Gastroesophageal sphincter (tissue), 4 donors: ENCODE measurements at regions not wholly inside any gene's neighbourhood (a gene's known extent, or its start where the extent isn't known, plus 50 kb on each side); places are given as distances from the start of the nearest gene placed in this dataset.

Experiments used
- ATAC-seq: fragments of 150-250 bp; one replicate; pipeline ENCODE4 v1.9.1; 2016; ENCODE audit warnings: mild to moderate bottlenecking, moderate library complexity
- H3K27ac ChIP-seq, 4 donors: fragments of 200-600 bp; sonication (generic) in 3 of 4; 1 replicate in 3 of 4; 2 replicates in 1 of 4; pipeline ENCODE4 v1.5.1; 2016 to 2019
- H3K27me3 ChIP-seq: fragments of 200-600 bp; sonication (generic); one replicate; pipeline ENCODE4 v1.5.1; 2019
- H3K36me3 ChIP-seq, 2 donors: fragments of 200-600 bp; sonication (generic); one replicate each; pipeline ENCODE4 v1.5.1; 2019; ENCODE audit warnings: control low read depth in 1 of 2
- H3K4me1 ChIP-seq, 3 donors: fragments of 200-600 bp; sonication (generic); 1 replicate in 2 of 3; 2 replicates in 1 of 3; pipeline ENCODE4 v1.5.1; 2016 to 2019; ENCODE audit warnings: control low read depth in 2 of 3
- H3K4me3 ChIP-seq, 2 donors: fragments of 200-600 bp; sonication (generic); one replicate each; pipeline ENCODE4 v1.5.1; 2019; ENCODE audit warnings: mild to moderate bottlenecking in 1 of 2, moderate library complexity in 1 of 2
- H3K9me3 ChIP-seq, 3 donors: fragments of 200-600 bp; sonication (generic); one replicate each; pipeline ENCODE4 v1.5.1; 2017 to 2019; ENCODE audit warnings: control low read depth in 2 of 3
- EP300 ChIP-seq: sonication (generic); formaldehyde crosslinking; IDR thresholded peaks from one replicate; pipeline ENCODE4 v1.6.1; 2017; ENCODE audit warnings: antibody characterized with exemption, mild to moderate bottlenecking
- POLR2A ChIP-seq, 2 donors: fragments of 450-650 bp; IDR thresholded peaks; one replicate each; pipeline ENCODE4 v1.6.1; 2017; ENCODE audit warnings: antibody characterized with exemption in 2 of 2, mild to moderate bottlenecking in 2 of 2, moderate library complexity in 1 of 2
- POLR2AphosphoS5 ChIP-seq: sonication (generic); formaldehyde crosslinking; IDR thresholded peaks from one replicate; pipeline ENCODE4 v1.6.1; 2017; ENCODE audit warnings: antibody characterized with exemption
- WGBS, 2 donors: methylation state at CpG; one replicate each; pipeline ENCODE4 v1.1.5; 2018; ENCODE audit warnings: low coverage in 1 of 2; 5-methylcytosine and 5-hydroxymethylcytosine counted together
- TF ChIP-seq, protein P1 (sequence below), 4 experiments: fragments of 200-600 bp in 2 of 4; fragments of 450-650 bp in 2 of 4; sonication (generic) in 1 of 4; IDR thresholded peaks; one replicate each; pipeline ENCODE4 v1.5.1; 2017 to 2019; ENCODE audit warnings: antibody characterized with exemption in 4 of 4, mild to moderate bottlenecking in 2 of 4, moderate library complexity in 2 of 4

DNA sequence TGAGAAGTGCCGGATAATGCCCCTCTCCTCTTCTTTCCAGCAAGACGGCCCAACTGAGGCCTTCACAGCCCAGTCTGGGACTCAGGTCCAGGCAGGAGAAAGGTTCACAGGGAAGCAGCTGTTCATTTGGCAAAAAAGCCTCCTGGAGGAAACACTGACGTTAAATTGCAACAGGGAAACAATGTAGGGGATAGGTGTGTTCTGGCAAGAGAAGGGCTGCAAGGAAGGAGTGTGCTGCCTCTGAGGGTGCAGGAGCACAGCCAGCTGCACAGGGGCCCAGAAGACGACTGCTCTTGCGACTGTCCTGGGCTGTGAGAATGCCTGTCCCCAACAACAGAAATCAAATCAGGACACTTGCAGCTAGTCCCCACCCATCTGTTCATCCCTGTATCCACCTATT lies 70.6 kb upstream of the PMEPA1 start:
- H3K4me3 ChIP-seq = no peak overlapping the region
- H3K9me3 ChIP-seq = no peaks in the 10 kb centered on the region
- H3K27me3 ChIP-seq = no peaks in the 10 kb centered on the region
- no peak overlapping the region for H3K27ac ChIP-seq
- ATAC-seq = no peak
- H3K4me1 ChIP-seq = no peaks in the 10 kb centered on the region
- TF ChIP-seq POLR2A (IDR thresholded peaks at IDR 0.05) = no peak
- H3K36me3 ChIP-seq = no peaks in the 10 kb centered on the region
- 54 to 100% methylated on average over 2 to 4 of the region's 5 CpGs for WGBS, 2 donors

DNA sequence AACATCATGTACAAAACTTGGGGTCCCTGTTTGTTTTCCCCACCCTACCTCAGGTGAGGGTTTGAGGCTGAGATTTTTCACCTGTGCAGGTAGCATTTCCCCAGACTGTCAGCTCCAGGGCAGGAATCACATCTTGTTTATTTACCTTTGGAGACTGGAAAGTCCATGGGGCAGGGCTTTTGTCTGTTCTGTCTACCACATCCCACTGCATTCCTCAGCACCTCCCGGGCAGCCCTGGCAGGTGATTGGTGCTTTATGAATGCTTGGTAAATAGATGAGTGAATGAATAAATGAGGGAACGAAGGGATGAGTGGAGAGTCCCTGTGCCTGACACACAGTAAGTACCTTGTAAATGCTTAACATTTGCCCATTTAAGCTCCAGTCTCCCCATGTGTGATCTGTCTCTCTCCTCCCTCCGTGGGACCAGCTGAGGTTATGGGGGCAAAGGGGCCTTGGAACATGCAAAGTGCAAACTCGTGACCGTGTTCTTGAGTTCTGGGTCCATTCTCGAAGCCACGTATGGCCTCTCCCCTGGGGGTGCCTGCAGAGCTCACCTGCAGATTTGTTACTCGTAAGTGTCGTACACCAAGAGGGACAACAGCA lies 69.7 kb upstream of the PMEPA1 start:
- 63 to 91% methylated on average over 5 to 7 of the region's 9 CpGs for WGBS, 2 donors
- Histone ChIP-seq H3K4me1 (no peaks in the 10 kb centered on the region), H3K27ac (no peak overlapping the region), H3K27me3 (no peaks in the 10 kb centered on the region), H3K4me3 (no peak overlapping the region), H3K36me3 (no peaks in the 10 kb centered on the region), H3K9me3 (no peaks in the 10 kb centered on the region)
- ATAC-seq = no peak
- TF ChIP-seq, protein P1, sequence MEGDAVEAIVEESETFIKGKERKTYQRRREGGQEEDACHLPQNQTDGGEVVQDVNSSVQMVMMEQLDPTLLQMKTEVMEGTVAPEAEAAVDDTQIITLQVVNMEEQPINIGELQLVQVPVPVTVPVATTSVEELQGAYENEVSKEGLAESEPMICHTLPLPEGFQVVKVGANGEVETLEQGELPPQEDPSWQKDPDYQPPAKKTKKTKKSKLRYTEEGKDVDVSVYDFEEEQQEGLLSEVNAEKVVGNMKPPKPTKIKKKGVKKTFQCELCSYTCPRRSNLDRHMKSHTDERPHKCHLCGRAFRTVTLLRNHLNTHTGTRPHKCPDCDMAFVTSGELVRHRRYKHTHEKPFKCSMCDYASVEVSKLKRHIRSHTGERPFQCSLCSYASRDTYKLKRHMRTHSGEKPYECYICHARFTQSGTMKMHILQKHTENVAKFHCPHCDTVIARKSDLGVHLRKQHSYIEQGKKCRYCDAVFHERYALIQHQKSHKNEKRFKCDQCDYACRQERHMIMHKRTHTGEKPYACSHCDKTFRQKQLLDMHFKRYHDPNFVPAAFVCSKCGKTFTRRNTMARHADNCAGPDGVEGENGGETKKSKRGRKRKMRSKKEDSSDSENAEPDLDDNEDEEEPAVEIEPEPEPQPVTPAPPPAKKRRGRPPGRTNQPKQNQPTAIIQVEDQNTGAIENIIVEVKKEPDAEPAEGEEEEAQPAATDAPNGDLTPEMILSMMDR (IDR thresholded peaks at IDR 0.05) = no peak
- TF ChIP-seq POLR2AphosphoS5 (no peak), EP300 (no peak)

DNA sequence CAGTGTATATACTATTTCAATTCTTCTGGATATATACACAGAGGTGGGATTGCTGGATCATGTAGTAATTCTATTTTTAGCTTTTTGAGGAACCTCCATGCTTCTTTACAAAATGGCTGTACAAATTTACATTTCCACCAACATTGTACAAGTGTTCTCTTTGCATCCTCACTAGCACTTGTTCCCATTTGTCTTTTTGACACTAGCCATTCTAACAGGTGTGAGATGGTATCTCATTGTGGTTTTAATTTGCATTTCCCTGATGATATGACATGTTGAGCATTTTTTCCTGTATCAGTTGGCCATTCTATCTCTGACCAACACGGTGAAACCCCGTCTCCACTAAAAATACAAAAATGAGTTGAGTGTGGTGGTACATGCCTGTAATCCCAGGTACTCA lies 68.1 kb upstream of the PMEPA1 start:
- WGBS, 2 donors = 88 to 100% methylated on average over 2 of the region's 2 CpGs
- ATAC-seq = no peak

DNA sequence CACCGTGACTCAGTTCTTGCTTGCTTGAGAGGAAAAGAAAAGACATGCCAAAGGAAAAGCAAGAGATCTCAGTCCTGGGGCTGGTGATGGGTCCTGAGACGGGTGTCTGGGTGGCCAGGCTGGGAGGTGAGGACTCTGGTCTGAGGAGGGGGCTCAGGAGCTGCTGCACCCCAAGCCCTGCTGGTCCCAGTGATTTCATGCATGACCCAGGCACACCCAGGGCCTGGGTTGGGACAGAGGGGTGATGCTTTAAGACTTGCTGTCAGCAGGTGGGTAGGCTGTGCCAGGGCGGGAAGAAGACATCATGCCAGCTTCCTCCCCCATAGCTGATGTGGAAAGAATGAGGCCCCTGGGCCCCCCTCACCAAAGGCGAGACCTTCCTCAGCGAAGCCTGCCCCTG lies 65.1 kb upstream of the PMEPA1 start:
- 91 to 100% methylated on average over 4 to 5 of the region's 5 CpGs for WGBS, 2 donors
- H3K4me1 ChIP-seq = no peaks in the 10 kb centered on the region
- no peaks in the 10 kb centered on the region for H3K36me3 ChIP-seq
- no peak overlapping the region for H3K27ac ChIP-seq
- H3K9me3 ChIP-seq = no peaks in the 10 kb centered on the region
- ATAC-seq = no peak
- no peaks in the 10 kb centered on the region for H3K27me3 ChIP-seq
- TF ChIP-seq EP300 (no peak), POLR2AphosphoS5 (no peak), POLR2A (IDR thresholded peaks at IDR 0.05) (no peak)
- TF ChIP-seq, protein P1 (IDR thresholded peaks at IDR 0.05) = no peak
- no peak overlapping the region for H3K4me3 ChIP-seq

More for the DNA sequence above, 68.1 kb upstream of the PMEPA1 start:
- H3K36me3 ChIP-seq = no peaks in the 10 kb centered on the region
- H3K9me3 ChIP-seq = no peaks in the 10 kb centered on the region
- no peak overlapping the region for H3K4me3 ChIP-seq
- TF ChIP-seq POLR2AphosphoS5 (no peak), EP300 (no peak), POLR2A (IDR thresholded peaks at IDR 0.05) (no peak)
- TF ChIP-seq, protein P1 (IDR thresholded peaks at IDR 0.05) = no peak
- H3K27ac ChIP-seq = no peak overlapping the region
- no peaks in the 10 kb centered on the region for H3K27me3 ChIP-seq
- no peaks in the 10 kb centered on the region for H3K4me1 ChIP-seq

DNA sequence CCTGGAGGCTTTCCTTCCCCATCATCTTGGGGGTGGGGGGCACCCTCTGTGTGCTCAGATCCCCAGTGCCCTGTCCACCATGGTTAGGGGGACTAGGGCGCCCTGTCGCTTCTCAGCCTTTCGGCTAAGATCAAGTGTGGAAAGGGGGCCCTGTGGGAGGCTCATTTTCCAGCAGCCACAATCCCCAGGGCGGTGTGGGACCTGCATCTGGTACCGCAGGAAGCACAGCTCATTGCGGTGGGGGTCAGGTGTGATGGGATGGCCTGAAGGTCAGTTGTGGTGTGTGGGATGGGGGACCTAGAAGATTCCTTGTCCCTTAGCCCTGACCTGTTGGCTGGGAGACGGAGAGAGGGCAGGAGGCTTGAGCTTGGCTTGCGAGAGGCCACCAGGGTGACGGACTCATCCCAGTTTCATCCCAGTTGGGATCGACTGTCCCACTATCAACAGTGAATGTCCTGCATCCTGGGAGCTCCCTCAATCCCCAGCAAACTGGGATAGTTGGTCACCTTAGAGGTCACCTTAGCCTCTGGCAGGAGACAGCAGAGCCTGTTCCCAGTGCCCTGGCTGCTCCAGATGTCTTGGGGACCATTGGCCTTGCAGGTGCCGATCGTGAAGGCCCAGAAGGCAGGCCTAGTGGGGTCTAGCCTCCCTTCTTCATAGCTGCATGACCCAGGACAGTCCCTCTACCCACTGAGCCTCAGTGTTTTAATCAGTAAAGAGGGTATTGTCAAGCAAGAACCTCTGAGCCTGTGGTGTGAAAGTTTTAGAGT lies 64.5 kb upstream of the PMEPA1 start:
- 100% methylated on average over 2 of the region's 12 CpGs; no CpG with 5 or more reads in 1 of the 2 donors for WGBS, 2 donors
- H3K36me3 ChIP-seq = no peaks in the 10 kb centered on the region
- H3K27me3 ChIP-seq = no peaks in the 10 kb centered on the region

More for the DNA sequence above, 64.5 kb upstream of the PMEPA1 start:
- Histone ChIP-seq H3K4me1 (no peaks in the 10 kb centered on the region), H3K4me3 (no peak overlapping the region), H3K27ac (no peak overlapping the region), H3K9me3 (no peaks in the 10 kb centered on the region)
- no peak for ATAC-seq
- TF ChIP-seq, protein P1 (IDR thresholded peaks at IDR 0.05) = no peak
- no peak for TF ChIP-seq POLR2AphosphoS5
- no peak for TF ChIP-seq EP300
- no peak for TF ChIP-seq POLR2A (IDR thresholded peaks at IDR 0.05)
